GM18499 (cell line): ENCODE measurements at regions not wholly inside any gene's neighbourhood (a gene's known extent, or its start where the extent isn't known, plus 50 kb on each side); places are given as distances from the start of the nearest gene placed in this dataset.

Experiments
- ATAC-seq: cut with Tn5 transposase; IDR thresholded peaks from one replicate; pipeline ENCODE4 v1.9.1; 2021; ENCODE audit warnings: moderate number of reproducible peaks; ENCODE audit not compliant: insufficient read depth, unreplicated experiment

GRCh38 chr3:14304101-14305045 lies 98.0 kb upstream of the SLC6A6 start:
- ATAC-seq = no peak

GRCh38 chr3:14305324-14305723 lies 97.1 kb upstream of the SLC6A6 start:
- no peak for ATAC-seq

- no peak for ATAC-seq
Measured at GRCh38 chr3:14306142-14306541, 96.3 kb upstream of the SLC6A6 start.

- ATAC-seq = no peak
Measured at GRCh38 chr3:14307656-14308302, 94.6 kb upstream of the SLC6A6 start.

DNA sequence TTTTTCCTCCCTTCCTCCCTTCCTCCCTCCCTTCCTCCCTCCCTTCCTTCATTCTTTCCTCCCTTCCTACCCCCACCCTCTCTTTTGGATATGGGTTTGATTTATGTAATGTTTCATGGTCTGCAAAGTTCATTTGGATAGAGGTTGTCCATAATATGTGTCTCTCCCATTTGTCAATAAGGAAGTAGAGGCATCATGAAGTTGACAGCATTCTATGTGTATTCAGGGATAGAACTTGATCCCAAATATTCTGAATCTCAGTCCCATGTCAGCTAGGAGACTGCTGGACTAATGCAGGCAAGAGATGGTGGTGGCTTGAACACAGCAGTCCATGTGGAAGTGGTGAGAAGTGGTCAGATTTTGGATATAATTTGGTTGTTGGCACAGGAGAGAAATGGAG lies 90.7 kb upstream of the SLC6A6 start:
- ATAC-seq = no peak

GRCh38 chr3:14312375-14312774 lies 90.0 kb upstream of the SLC6A6 start:
- no peak for ATAC-seq

- ATAC-seq = no peak
Measured at GRCh38 chr3:14317057-14317553, 85.3 kb upstream of the SLC6A6 start.

DNA sequence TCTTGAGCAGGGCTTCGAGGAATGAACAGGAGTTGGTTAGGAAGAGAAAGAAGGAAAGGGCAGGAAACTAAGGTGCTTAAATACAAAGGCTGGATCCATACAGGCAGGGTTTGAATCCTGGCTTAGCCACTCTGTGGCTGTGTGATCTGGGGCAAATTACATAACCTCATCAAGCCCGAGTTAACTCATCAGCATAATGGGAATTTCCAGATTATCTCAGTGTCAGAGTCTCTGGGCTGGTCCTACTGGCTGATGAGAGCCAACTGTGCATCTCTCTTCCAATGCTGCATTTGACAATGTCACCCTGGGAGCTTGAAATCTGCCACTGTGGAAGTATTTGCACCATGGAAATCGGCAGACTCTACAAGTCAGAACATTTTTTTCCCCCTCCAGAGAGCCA lies 83.8 kb upstream of the SLC6A6 start:
- ATAC-seq = no peak

GRCh38 chr3:14319654-14320182 lies 82.7 kb upstream of the SLC6A6 start:
- ATAC-seq = peak; percentile 92

GRCh38 chr3:14320219-14320618 lies 82.2 kb upstream of the SLC6A6 start:
- ATAC-seq = no peak

- no peak for ATAC-seq
Measured at GRCh38 chr3:14322001-14322400, 80.4 kb upstream of the SLC6A6 start.

DNA sequence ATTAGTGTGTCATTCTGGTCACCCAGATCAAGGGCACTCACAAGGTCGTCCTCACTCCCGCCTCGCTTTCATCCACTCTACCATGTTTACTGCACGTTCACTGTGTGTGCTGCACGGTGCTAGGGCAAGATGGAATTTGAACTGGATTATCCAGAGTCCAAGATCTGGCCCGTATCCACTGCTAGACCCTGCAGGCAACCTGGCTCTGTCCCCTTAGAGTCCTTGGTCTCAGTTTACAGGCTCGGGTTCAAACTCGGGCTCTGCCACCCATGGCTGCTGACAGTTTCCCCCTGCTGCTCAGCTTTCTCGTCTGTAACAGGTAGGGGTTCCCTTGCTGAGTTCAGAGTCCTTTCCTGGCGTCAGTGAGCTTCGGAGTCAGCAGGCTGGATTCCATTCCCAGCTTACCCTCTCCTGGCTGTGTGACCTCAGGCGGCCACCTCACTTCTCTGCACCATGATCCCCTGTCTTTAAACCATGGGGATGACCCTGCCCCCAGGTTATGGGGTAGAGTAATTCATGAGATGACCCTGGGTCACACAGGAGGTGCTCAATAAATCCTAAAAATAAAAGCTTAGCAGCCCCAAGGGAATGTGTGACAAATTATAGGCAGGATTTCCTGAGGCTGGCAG lies 79.6 kb upstream of the SLC6A6 start:
- ATAC-seq = no peak

DNA sequence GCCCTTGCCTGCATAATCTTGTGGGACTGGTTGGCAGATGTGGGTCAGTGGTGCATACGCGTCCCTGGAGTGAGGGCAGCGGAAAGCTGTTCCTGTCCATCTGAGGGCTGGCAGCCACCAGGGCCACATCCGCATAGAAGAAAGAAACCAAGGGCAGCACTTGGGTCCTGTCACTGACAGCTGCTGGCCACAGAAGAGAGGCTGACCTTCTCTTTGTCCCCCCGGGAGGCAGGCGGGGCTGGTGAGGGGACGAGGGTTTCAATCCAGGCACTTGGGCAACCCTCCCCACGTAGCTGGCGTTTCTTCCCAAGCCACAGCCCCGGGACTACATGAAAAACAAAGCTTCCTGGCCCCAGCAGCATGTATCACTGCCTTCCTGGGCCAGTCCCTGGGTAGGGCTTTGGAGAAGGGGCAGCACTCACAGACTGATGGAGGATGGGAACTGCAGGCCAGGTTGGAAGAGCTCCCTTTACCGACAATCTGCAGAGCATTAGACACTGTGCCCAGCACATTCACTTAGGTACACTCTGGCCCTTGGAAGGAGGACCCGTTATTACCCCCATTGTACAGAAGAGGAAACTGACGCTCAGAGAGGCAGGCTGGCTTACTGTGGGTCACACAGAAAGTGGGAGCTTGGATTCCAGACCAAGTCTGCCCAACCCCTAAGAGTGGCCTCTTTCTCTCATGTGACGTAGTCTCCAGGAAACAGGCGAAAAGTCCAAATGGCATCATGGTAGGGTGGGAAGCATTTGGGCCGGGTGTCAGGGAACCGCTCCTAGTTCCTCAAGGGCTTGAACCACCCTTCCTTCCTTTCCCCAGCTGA lies 78.8 kb upstream of the SLC6A6 start:
- no peak for ATAC-seq

DNA sequence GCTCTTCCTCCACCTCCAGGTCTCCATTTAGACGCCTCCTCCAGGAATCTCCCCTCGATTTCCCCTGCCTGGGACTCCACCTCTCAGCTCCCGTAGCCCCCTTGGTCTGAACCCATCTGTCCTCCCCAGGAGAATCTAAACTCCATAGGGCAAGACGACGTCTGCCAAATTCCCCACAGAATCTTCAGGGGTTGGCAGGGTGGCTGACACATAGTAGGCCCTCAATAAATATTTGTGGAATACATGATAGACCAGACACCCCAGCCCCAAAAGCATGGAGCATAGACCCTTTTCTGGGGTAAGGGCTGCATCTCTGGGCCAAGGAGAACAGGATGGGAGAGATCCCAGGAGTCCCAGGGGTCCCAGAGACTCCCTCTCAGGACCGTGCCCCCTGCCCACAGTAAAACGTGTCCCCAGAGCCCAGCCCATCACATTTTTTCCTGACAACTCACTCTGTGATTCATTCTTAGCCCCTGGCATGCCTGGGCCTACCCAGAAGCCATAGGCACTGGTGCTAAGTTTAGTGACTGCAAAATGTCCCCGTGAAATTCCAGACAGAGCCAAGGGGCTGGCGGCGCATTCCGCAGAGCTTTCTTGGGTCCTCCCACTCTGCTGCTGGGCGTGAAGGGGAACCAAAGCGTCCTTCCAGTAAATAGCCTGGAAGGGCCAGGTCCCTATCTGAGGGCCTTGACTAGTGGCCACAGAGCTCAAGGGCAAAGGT lies 78.0 kb upstream of the SLC6A6 start:
- ATAC-seq = no peak

DNA sequence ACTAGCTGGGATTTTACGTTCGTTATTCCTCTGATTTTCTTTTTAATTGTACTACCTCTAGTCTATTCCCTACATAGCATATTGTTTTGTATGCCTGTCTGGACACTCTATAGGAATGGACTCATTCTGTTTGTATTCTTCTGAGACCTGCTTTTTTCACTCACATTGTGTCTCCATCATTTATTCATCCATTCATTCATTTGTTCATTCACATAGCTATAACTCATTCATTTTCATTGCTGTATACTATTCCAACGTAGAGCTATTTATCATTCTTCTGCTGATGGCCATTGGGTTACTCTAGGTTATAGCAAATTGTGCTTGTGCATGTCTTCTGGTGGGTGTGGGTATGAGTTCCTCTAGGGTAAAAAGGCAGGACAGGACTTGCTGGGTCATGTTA lies 74.0 kb upstream of the SLC6A6 start:
- no peak for ATAC-seq

DNA sequence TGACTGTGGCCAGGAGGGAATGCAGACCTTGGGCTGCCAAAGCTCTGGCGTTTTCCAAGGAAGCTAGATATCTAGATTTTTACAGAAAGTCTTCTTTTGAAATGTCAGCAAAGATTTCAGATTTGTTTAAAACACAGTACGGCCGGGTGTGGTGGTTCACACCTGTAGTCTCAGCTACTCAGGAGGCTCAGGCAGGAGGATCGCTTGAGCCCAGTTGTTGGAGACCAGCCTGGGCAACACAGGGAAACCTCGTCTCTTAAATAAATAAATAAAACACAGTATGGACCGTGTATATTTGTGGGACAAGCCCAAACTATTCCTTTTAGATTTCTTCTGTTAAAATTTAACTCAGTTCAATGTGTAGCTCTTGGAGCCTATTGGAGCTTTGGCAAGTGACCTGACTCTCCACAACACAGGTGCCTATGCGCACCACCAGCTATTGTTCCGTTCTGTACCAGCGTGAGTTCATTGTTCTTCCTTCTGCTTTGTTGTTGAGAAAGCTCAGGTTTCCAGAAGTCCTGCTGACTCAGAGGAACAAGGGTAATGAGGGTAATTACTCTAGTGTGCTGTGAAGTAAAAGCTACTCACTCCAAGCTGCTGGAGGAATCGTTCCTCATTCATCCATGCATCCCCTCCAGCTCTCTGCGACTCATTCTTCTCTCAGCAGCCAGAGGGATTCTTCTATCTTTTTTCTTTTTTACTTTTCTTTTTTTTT lies 73.1 kb upstream of the SLC6A6 start:
- ATAC-seq = no peak

DNA sequence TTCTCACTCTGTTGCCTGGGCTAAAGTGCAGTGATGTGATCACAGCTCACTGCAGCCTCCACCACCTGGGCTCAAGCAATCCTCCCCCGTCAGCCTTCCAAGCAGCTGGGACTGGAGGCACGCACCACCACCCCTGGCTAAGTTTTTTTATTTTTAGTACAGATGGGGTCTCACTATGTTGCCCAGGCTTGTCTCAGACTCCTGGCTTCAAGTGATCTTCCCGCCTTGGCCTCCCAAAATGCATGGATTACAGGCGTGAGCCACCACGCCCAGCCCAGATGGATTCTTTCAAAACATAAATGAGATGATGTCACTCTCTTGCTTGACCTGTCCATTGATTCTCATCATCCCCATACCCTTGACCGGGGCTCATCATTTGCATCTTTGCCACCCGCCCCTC lies 72.6 kb upstream of the SLC6A6 start:
- no peak for ATAC-seq

DNA sequence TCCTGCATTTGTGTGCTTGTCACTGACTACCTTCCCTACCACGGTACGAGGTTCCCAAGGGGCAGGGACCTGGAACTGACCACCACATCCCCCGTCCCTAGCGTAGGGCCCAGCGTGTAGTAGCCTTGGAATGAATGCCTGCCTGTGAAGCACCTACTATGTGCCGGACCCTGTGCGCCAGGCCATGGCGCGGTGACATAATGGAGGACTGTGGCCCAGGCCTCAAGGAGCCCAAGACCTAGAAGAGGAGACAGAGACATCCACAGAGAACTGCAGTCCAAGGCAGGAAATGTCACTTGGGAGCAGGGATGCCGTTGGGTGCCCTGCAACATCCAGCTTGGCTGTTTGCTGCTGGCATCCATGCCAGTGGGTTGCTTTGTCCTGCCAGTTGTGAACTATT lies 71.9 kb upstream of the SLC6A6 start:
- ATAC-seq = no peak

- ATAC-seq = no peak
Measured at GRCh38 chr3:14331251-14331650, 71.2 kb upstream of the SLC6A6 start.
